Naive B cell (primary cell): ENCODE measurements at regions not wholly inside any gene's neighbourhood (a gene's known extent, or its start where the extent isn't known, plus 50 kb on each side); places are given as distances from the start of the nearest gene placed in this dataset.

ENCODE experiments used
- ATAC-seq, 2 donors: fragments of 150-1000 bp; cut with Tn5 transposase; 2 replicates each; pipeline ENCODE4 v1.10.0; 2021; ENCODE audit warnings: low read depth in 2 of 2, mild to moderate bottlenecking in 2 of 2, moderate library complexity in 2 of 2
- DNase-seq: peaks from one replicate; pipeline ENCODE4 v3.0.0; 2022
- H3K27ac Mint-ChIP-seq, 6 donors: one replicate each; pipeline ENCODE4 v1.8.0; 2020 to 2022; ENCODE audit warnings: mild to moderate bottlenecking in 6 of 6, mixed read lengths in 6 of 6, moderate library complexity in 5 of 6, inconsistent platforms in 2 of 6
- H3K27me3 Mint-ChIP-seq, 3 donors: one replicate each; pipeline ENCODE4 v1.8.0; 2021 to 2022; ENCODE audit warnings: mixed read lengths in 3 of 3, mild to moderate bottlenecking in 1 of 3
- H3K36me3 Mint-ChIP-seq, 2 donors: one replicate each; pipeline ENCODE4 v1.8.0; 2020 to 2022; ENCODE audit warnings: mixed read lengths in 2 of 2, inconsistent platforms in 1 of 2, mild to moderate bottlenecking in 1 of 2
- H3K4me1 Mint-ChIP-seq, 3 donors: one replicate each; pipeline ENCODE4 v1.8.0; 2020 to 2022; ENCODE audit warnings: mixed read lengths in 3 of 3, inconsistent platforms in 1 of 3, mild to moderate bottlenecking in 1 of 3, moderate library complexity in 1 of 3
- H3K4me3 Mint-ChIP-seq, 8 donors: one replicate each; pipeline ENCODE4 v1.8.0; 2020 to 2022; ENCODE audit warnings: mild to moderate bottlenecking in 8 of 8, mixed read lengths in 8 of 8, moderate library complexity in 8 of 8, inconsistent platforms in 2 of 8
- H3K9me3 Mint-ChIP-seq, 7 donors: one replicate each; pipeline ENCODE4 v1.8.0; 2020 to 2022; ENCODE audit warnings: mixed read lengths in 7 of 7, mild to moderate bottlenecking in 5 of 7, inconsistent platforms in 2 of 7, moderate library complexity in 1 of 7

DNA sequence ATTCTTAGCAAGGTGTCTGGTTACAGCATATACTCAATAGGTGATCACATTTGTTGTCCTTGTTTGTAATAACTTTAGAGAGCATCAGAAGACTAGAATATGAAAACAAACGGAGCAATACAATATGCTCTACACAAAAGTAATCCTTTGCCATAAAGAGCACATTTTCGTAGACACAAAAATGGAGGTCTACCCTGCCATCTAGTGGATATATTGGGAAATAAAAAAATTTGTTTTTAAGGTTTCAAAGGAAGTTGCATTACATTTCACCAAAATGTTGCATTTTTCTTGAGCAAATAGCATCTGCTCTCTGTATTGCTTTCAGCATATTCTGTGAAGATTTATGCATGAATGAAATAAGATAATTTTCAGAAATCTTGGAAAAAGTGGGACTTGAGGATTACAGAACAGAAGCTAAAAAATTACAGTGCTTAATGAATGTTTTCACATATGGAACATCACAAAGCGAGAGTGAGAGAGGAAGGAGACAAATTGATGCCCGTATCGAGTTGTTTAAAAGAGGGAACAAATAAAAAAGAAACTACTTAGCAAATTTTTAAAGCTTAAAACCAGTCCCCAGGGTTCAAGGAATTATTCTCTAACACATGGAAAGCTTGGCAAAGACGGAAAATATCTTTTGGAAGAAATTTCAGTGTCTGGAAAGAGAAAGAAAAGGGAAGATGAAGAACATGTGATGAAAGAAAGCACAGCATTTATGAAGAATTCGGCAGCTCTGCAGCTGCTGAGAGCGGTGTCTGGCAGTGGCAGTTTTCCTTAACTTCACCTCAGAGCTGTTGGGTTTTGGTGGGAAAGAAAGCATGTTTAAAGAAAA lies 390.1 kb downstream of the ANKRD50 start:
- H3K27ac Mint-ChIP-seq, result no peak overlapping the region
- no peaks in the 10 kb centered on the region for H3K36me3 Mint-ChIP-seq
- DNase-seq, result peak; percentile 2
- no peak overlapping the region for H3K4me3 Mint-ChIP-seq
- ATAC-seq, result no peak
- H3K4me1 Mint-ChIP-seq, result no peaks in the 10 kb centered on the region
- H3K9me3 Mint-ChIP-seq, result no peaks in the 10 kb centered on the region
- no peaks in the 10 kb centered on the region for H3K27me3 Mint-ChIP-seq

DNA sequence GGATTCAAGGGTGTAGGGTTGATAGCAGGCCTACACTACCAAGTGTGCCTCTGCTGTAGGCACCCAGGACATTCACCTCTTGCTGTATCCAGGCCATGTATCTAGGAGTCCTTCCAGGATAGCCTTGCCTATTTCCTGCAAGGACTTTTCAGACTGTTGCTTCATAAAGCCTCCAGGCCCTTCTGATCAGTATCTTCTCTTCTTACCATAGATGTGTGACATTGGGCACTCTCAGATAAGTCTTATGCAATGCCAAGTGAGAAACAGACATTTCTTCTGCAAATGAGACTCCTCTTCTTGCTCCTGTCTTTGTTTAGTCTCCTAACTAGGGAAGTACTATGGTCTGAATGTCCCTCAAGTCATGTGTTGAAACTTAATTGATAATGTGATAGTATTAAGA lies 386.8 kb downstream of the ANKRD50 start:
- H3K9me3 Mint-ChIP-seq, result no peaks in the 10 kb centered on the region

DNA sequence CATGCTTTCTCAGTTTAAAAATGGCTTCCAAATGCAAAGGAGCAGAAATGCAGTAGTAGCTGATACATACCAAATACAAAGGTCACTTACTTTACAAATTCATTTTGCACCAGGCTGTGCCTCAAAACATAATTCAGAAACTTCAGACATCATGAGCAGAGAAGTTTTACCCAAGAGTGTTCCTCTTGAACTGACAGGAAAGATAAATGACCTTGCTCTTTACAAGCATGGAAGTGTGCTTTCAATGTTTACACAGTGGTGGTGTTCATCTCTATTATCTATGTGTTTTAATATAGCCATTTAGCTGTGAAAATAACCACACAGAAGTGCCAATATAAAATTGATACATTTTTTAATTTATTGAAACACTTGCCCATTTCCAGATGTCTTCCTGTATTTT lies 383.4 kb downstream of the ANKRD50 start:
- no peaks in the 10 kb centered on the region for H3K4me1 Mint-ChIP-seq
- DNase-seq (no peak), ATAC-seq (no peak)
- no peaks in the 10 kb centered on the region for H3K9me3 Mint-ChIP-seq
- no peak overlapping the region for H3K4me3 Mint-ChIP-seq
- no peaks in the 10 kb centered on the region for H3K27me3 Mint-ChIP-seq
- H3K27ac Mint-ChIP-seq, result no peak overlapping the region
- H3K36me3 Mint-ChIP-seq, result no peaks in the 10 kb centered on the region

More for the DNA sequence above, 386.8 kb downstream of the ANKRD50 start:
- DNase-seq, result no peak
- H3K4me3 Mint-ChIP-seq, result no peak overlapping the region
- H3K27ac Mint-ChIP-seq, result no peak overlapping the region
- no peaks in the 10 kb centered on the region for H3K27me3 Mint-ChIP-seq
- no peak for ATAC-seq
- no peaks in the 10 kb centered on the region for H3K4me1 Mint-ChIP-seq
- H3K36me3 Mint-ChIP-seq, result no peaks in the 10 kb centered on the region

DNA sequence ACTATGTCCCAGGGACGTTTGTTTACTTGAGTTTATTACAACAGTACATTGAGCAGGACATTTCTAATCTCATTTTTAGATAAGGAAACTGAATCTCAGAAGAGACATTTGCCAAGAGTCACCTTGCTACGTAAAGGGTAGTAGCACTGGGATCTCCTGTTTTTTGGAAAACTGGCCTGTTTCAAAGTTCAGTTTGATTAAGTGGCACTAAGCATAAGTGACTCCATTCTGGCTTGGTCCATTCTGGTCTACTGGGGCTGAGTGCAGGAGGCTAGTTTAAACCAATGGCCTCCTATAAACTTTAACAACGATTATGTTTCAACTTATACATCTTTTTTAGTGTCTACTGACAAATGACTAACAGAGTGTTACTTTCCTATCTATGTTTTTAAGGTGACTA lies 382.5 kb downstream of the ANKRD50 start:
- Mint-ChIP-seq H3K9me3 (no peaks in the 10 kb centered on the region), H3K4me1 (no peaks in the 10 kb centered on the region), H3K27me3 (no peaks in the 10 kb centered on the region), H3K36me3 (no peaks in the 10 kb centered on the region), H3K4me3 (no peak overlapping the region), H3K27ac (no peak overlapping the region)
- no peak for ATAC-seq
- DNase-seq, result no peak

DNA sequence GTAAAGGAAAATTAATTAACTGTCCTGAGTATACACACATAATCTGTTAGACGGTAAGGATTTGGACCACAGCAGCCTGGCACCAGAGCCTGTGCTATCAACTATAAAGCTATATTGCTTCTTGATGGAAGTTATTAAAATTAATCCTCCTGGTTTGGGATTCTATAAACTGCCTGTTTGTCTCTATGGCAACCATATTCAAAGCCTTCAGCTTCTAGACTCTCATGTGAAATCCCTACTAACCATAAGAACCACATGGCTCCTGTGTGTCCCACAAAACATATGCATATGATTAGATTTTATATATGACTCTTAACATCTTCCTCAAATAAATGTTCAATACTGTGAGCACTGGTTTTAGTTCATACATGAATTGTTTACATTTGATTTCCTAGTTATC lies 380.8 kb downstream of the ANKRD50 start:
- DNase-seq (no peak), ATAC-seq (no peak)
- Mint-ChIP-seq H3K36me3 (no peaks in the 10 kb centered on the region), H3K27me3 (no peaks in the 10 kb centered on the region), H3K4me3 (no peak overlapping the region), H3K9me3 (no peaks in the 10 kb centered on the region), H3K4me1 (no peaks in the 10 kb centered on the region), H3K27ac (peak overlapping the region in 1 of 6 donors; percentile 23)

DNA sequence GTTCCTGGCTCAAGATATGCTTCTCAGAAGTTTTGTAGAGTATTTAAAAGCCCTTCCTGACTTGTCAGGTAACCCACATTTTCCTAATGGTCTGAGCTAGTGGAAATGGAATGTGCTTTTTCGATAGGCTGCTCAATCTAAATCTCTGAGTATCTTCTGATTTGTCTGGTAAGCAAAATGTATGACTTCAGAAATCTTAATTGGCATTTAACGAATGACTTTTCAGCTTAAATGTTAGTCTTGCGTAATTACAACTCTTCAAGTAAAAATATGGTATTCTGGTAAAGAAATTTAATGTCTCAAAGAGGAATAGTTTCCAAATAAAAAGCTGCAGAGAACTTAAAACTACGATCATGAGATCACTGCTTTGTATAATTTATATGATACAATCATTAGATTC lies 379.1 kb downstream of the ANKRD50 start:
- Mint-ChIP-seq H3K4me3 (no peak overlapping the region), H3K4me1 (no peaks in the 10 kb centered on the region), H3K27me3 (no peaks in the 10 kb centered on the region), H3K36me3 (no peaks in the 10 kb centered on the region), H3K27ac (no peak overlapping the region), H3K9me3 (no peaks in the 10 kb centered on the region)
- DNase-seq, result no peak
- no peak for ATAC-seq

DNA sequence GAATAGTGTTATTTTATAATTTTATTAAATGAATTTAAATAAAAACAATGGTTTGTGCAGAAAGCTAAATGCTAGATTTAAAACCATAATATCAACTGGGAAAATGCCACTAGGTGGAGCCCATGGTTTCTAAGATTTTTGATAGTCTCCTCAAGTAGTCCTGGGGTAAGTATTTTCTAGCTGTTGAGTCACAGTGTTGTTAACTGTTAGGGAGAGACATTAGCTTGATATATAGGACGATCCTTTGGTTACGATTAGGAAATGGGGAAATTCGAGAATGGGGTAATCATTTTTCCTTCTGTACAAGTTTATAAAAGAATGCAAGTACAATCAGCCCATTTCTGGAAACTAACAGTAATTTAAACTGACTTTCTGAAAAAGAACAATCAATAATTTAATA lies 378.4 kb downstream of the ANKRD50 start:
- no peaks in the 10 kb centered on the region for H3K27me3 Mint-ChIP-seq
- H3K9me3 Mint-ChIP-seq, result no peaks in the 10 kb centered on the region
- DNase-seq, result no peak
- no peaks in the 10 kb centered on the region for H3K4me1 Mint-ChIP-seq
- no peak overlapping the region for H3K27ac Mint-ChIP-seq
- H3K36me3 Mint-ChIP-seq, result no peaks in the 10 kb centered on the region
- H3K4me3 Mint-ChIP-seq, result no peak overlapping the region
- ATAC-seq, result no peak

DNA sequence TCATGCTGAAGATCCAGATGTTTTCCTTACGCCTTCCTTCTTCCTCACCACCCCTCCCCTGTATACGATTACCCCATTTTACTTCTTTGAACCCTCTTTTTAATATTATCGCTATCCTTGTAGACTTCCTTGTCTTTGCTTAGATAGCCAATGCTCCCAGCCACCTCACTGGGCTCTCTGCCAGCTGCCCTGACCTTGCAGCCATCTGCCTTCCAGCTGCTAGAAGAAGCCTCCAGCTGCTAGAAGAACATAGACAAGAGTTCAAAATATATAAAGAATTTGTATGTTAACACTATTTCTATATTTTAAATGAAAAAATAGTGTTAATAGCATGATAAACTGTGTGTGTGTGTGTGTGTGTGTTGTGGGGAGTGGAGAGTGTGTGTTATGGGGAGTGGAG lies 374.7 kb downstream of the ANKRD50 start:
- H3K27ac Mint-ChIP-seq, result no peak overlapping the region
- no peaks in the 10 kb centered on the region for H3K27me3 Mint-ChIP-seq
- no peaks in the 10 kb centered on the region for H3K4me1 Mint-ChIP-seq
- DNase-seq, result no peak
- no peaks in the 10 kb centered on the region for H3K9me3 Mint-ChIP-seq
- H3K36me3 Mint-ChIP-seq, result no peaks in the 10 kb centered on the region
- H3K4me3 Mint-ChIP-seq, result no peak overlapping the region
- no peak for ATAC-seq

DNA sequence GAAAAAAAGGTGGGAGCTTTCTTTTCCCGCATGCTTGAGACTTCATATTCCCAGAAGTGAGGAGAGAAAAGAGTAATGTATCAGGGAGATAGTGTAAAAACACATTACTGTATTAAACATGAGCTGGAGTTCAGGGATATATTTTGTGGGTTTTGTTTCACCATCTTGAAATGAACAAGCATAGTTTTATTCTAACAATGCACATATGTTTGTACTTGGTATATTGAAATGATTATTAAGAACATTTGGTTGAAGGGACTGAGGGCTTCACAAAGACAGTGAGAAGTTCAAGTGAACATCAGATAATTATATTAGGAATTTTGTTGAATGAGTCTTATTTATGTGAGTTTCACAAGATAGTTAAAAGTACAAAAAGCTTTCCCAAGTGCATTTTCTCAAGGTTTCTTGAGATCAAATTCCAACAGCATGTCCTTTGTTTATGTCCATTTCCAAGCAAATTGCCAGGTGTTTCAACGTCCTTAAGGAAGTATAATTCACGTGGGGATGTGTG lies 368.8 kb downstream of the ANKRD50 start:
- no peak overlapping the region for H3K27ac Mint-ChIP-seq
- H3K9me3 Mint-ChIP-seq, result no peaks in the 10 kb centered on the region
- no peaks in the 10 kb centered on the region for H3K27me3 Mint-ChIP-seq
- no peak overlapping the region for H3K4me3 Mint-ChIP-seq
- ATAC-seq (no peak), DNase-seq (no peak)
- no peaks in the 10 kb centered on the region for H3K36me3 Mint-ChIP-seq
- no peaks in the 10 kb centered on the region for H3K4me1 Mint-ChIP-seq

DNA sequence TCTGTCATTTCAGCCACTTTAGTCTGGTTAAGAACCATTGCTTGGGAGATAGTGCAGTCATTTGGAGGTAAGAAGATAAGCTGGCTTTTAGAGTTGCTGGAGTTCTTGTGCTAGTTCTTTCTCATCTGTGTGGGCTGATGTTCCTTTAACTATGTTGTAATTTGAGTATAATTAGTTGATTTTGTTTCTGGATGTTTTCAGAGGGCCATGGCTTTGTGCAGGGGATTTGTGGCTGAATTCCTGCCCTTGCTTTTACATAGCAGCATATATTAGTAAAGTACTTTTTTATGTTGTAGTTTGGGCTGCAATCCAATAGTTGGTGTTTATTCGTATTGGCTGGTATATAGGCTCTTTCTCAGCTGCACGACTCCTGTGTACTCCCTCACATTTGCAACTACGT lies 339.6 kb downstream of the ANKRD50 start:
- Mint-ChIP-seq H3K36me3 (no peaks in the 10 kb centered on the region), H3K27me3 (no peaks in the 10 kb centered on the region), H3K4me1 (no peaks in the 10 kb centered on the region), H3K27ac (no peak overlapping the region), H3K4me3 (no peak overlapping the region), H3K9me3 (peaks cover 0 to 14% (median 9%) of the 10 kb centered on the region in 7 donors)
- no peak for ATAC-seq
- no peak for DNase-seq

DNA sequence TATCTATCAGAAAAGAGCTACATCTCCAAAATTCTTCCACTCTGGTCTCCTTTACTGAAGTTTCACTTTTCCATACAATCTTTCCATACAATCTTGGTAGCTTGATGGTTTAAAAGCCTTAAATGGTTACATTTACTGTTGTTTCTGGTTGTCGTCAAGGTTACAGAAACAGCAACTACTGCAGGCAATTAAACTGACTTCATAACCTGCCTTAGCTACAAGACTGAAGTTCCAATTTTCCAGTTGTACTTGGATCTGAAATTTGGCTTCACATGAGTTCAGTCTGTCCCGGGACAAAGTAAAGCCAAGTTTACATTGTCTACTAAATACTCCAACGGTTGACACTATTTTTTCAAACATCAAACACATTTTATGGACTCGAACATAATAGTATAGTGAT lies 326.4 kb downstream of the ANKRD50 start:
- ATAC-seq (no peak), DNase-seq (no peak)
- Mint-ChIP-seq H3K4me1 (no peaks in the 10 kb centered on the region), H3K27ac (no peak overlapping the region), H3K36me3 (no peaks in the 10 kb centered on the region), H3K4me3 (no peak overlapping the region), H3K9me3 (peaks cover 0 to 2% (median 0%) of the 10 kb centered on the region in 7 donors), H3K27me3 (no peaks in the 10 kb centered on the region)

DNA sequence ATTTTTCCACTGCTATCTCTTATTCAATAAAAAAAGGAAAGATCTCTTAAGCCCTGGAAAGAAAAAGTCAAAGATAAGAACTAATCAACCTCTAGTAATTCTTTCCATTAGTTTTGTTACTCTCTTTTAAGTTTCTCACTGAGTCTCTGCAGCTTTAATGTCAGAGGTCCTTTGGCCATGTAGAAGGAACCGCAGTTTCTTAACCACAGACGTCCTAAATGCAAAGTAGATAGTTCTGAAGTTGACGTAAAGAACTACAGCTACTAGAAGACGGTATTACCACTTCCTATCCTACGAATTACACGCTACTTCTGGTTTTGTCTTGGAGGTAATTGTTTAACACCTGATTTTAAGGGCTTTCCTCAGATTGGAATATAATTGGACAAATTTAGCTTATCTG lies 325.9 kb downstream of the ANKRD50 start:
- H3K27ac Mint-ChIP-seq, result peak overlapping the region in 1 of 6 donors; percentile 27
- ATAC-seq, result no peak
- DNase-seq, result no peak
- no peaks in the 10 kb centered on the region for H3K4me1 Mint-ChIP-seq
- no peaks in the 10 kb centered on the region for H3K27me3 Mint-ChIP-seq
- no peak overlapping the region for H3K4me3 Mint-ChIP-seq
- peaks cover 0 to 2% (median 0%) of the 10 kb centered on the region in 7 donors for H3K9me3 Mint-ChIP-seq
- no peaks in the 10 kb centered on the region for H3K36me3 Mint-ChIP-seq

DNA sequence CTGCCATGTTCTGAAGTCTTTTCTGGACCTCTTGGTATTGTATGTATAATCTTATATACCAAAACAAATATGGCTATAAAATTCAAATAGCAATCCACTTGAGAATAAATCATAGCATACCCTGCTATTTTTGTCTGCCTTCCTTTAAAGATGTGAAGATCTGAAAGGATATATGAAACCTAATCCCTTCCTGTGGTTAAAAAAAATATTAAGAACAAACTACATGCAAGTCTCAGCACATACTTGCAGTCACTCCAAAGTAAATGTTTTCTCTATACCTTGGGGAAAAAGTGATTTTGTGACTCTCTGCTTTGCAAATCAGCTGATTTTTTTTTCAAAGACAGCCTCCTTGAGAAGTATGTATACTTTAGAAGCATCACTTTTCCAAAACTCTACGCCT lies 322.9 kb downstream of the ANKRD50 start:
- Mint-ChIP-seq H3K4me3 (no peak overlapping the region), H3K36me3 (no peaks in the 10 kb centered on the region), H3K4me1 (no peaks in the 10 kb centered on the region), H3K27me3 (no peaks in the 10 kb centered on the region), H3K27ac (no peak overlapping the region), H3K9me3 (peaks cover 0 to 4% (median 0%) of the 10 kb centered on the region in 7 donors)
- DNase-seq, result no peak
- ATAC-seq, result no peak

DNA sequence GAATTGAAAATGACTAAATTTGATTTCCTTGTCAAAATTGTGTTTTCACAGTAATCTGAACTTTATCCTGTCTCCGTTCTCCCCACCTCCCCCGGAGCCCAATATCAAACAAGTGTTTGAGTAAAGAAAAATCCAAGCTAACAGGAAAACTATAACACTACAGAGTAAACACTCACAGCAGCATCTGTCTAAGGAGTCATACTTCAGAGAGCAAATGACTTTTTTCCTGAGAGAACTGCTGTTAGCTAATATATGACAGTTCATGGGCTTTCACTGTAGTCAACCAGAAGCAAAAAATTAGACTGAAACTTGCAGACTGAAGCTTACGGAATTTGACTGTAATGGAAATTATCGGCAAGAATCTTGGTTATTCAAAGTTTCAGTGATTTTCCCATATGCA lies 321.7 kb downstream of the ANKRD50 start:
- H3K4me3 Mint-ChIP-seq, result no peak overlapping the region
- H3K4me1 Mint-ChIP-seq, result no peaks in the 10 kb centered on the region
- no peaks in the 10 kb centered on the region for H3K27me3 Mint-ChIP-seq
- no peak overlapping the region for H3K27ac Mint-ChIP-seq
- no peaks in the 10 kb centered on the region for H3K36me3 Mint-ChIP-seq
- no peak for DNase-seq
- peaks cover 0 to 4% (median 0%) of the 10 kb centered on the region in 7 donors for H3K9me3 Mint-ChIP-seq
- ATAC-seq, result no peak
